GM12878 (cell line): ENCODE measurements at regions not wholly inside any gene's neighbourhood (a gene's known extent, or its start where the extent isn't known, plus 50 kb on each side); places are given as distances from the start of the nearest gene placed in this dataset.

Source experiments
- BACH1 ChIP-seq: fragments of 450-650 bp; IDR thresholded peaks from 2 replicates; pipeline ENCODE4 v1.6.1; 2017; ENCODE audit warnings: mild to moderate bottlenecking, borderline replicate concordance
- EZH2 ChIP-seq: IDR thresholded peaks from 2 replicates; pipeline ENCODE4 v1.6.1; 2012; ENCODE audit warnings: low read depth, mild to moderate bottlenecking, control low read depth, inconsistent platforms, low read length, borderline replicate concordance; ENCODE audit not compliant: control insufficient read depth
- HDAC2 ChIP-seq: fragments of 200-600 bp; sonication (generic); IDR thresholded peaks from 2 replicates; pipeline ENCODE4 v1.6.1; 2017
- IRF3 ChIP-seq: fragments of 450-650 bp; IDR thresholded peaks from 2 replicates; pipeline ENCODE4 v1.6.1; 2014; ENCODE audit warnings: mild to moderate bottlenecking
- JUND ChIP-seq: IDR thresholded peaks from 2 replicates; pipeline ENCODE4 v1.6.1; 2012; ENCODE audit warnings: low read depth, mild to moderate bottlenecking, low read length, improper control_type of control experiment, moderate library complexity
- MEF2A ChIP-seq: IDR thresholded peaks from 2 replicates; pipeline ENCODE4 v1.6.1; 2011; ENCODE audit warnings: low read depth, mild to moderate bottlenecking, low read length, moderate library complexity; ENCODE audit not compliant: insufficient read depth
- MEF2B ChIP-seq: fragments of 450-650 bp; IDR thresholded peaks from 2 replicates; pipeline ENCODE4 v1.6.1; 2018; ENCODE audit warnings: mild to moderate bottlenecking, moderate library complexity; ENCODE audit not compliant: partially characterized antibody, poor library complexity, severe bottlenecking
- NBN ChIP-seq: fragments of 450-650 bp; IDR thresholded peaks from 2 replicates; pipeline ENCODE4 v1.6.1; 2016
- NRF1 ChIP-seq: conservative IDR thresholded peaks from 2 replicates; pipeline ENCODE4 v1.6.1; 2011; ENCODE audit warnings: mild to moderate bottlenecking, low read depth, low read length, improper control_type of control experiment
- POLR2AphosphoS5 ChIP-seq: IDR thresholded peaks from 2 replicates; pipeline ENCODE4 v1.6.1; 2011; ENCODE audit warnings: mild to moderate bottlenecking, low read length, inconsistent platforms
- RFX5 ChIP-seq: IDR thresholded peaks from 2 replicates; pipeline ENCODE4 v1.6.1; 2011; ENCODE audit warnings: low read depth, low read length, improper control_type of control experiment
- SMARCA5 ChIP-seq: fragments of 450-650 bp; IDR thresholded peaks from 2 replicates; pipeline ENCODE4 v1.6.1; 2017; ENCODE audit warnings: mild to moderate bottlenecking
- TF ChIP-seq, protein P1 (sequence below): fragments of 450-650 bp; IDR thresholded peaks from 2 replicates; pipeline ENCODE4 v1.6.1; 2018; ENCODE audit warnings: mild to moderate bottlenecking, low read depth, moderate library complexity; ENCODE audit not compliant: partially characterized antibody
- TF ChIP-seq, protein P2 (sequence below): fragments of 450-650 bp; IDR thresholded peaks from 2 replicates; pipeline ENCODE4 v1.6.1; 2017; ENCODE audit warnings: mild to moderate bottlenecking
- TF ChIP-seq, protein P3 (sequence below): IDR thresholded peaks from 2 replicates; pipeline ENCODE4 v1.6.1; 2012; ENCODE audit warnings: low read depth, low read length, improper control_type of control experiment
- TF ChIP-seq, protein P4 (sequence below): IDR thresholded peaks from 2 replicates; pipeline ENCODE4 v1.6.1; 2012; ENCODE audit warnings: low read depth, low read length, improper control_type of control experiment
- TF ChIP-seq, protein P5 (sequence below): IDR thresholded peaks from 2 replicates; pipeline ENCODE4 v1.6.1; 2012; ENCODE audit warnings: improper control_type of control experiment, low read depth, low read length; ENCODE audit not compliant: insufficient replicate concordance

DNA sequence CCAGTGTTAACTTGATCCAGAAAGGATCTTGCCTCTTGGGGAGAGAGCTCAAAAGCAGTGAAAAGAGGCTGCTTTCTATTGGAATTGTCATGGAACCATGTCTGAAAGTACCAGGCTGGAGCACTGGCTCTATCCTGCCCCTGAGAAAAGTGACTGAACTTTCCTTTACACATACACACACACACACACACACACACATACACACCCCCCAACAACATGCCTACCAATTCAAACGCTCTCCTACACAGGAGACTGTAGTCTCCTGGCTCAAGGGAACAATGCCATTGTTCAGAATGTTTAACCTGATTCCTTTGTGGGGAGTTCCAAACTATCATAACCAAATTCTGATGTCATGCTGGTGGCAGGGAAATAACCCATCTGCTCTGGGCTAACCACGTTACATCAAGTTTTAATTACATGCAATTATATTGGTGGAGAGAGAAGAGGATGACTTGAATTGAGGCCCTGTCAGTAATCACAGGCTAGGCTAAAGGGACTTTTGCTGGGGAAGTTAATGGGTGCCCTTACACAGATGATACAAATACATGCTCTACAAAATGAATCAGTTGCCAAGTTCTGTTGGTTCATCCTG lies 52.3 kb upstream of the DUSP10 start (continued):
- TF ChIP-seq BACH1 (peak; percentile 75; the same call in 1 of the 2 replicates), MEF2A (peak; percentile 54; the same call in 1 of the 2 replicates), SMARCA5 (peak; percentile 92), MEF2B (peak; percentile 68), NBN (peak; percentile 92), RFX5 (no peak), JUND (no peak; the same call in 1 of the 2 replicates), POLR2AphosphoS5 (peak; percentile 78), EZH2 (no peak), IRF3 (no peak), HDAC2 (no peak), NRF1 (no peak)
- TF ChIP-seq, protein P1, sequence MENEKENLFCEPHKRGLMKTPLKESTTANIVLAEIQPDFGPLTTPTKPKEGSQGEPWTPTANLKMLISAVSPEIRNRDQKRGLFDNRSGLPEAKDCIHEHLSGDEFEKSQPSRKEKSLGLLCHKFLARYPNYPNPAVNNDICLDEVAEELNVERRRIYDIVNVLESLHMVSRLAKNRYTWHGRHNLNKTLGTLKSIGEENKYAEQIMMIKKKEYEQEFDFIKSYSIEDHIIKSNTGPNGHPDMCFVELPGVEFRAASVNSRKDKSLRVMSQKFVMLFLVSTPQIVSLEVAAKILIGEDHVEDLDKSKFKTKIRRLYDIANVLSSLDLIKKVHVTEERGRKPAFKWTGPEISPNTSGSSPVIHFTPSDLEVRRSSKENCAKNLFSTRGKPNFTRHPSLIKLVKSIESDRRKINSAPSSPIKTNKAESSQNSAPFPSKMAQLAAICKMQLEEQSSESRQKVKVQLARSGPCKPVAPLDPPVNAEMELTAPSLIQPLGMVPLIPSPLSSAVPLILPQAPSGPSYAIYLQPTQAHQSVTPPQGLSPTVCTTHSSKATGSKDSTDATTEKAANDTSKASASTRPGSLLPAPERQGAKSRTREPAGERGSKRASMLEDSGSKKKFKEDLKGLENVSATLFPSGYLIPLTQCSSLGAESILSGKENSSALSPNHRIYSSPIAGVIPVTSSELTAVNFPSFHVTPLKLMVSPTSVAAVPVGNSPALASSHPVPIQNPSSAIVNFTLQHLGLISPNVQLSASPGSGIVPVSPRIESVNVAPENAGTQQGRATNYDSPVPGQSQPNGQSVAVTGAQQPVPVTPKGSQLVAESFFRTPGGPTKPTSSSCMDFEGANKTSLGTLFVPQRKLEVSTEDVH, result no peak
- TF ChIP-seq, protein P2, sequence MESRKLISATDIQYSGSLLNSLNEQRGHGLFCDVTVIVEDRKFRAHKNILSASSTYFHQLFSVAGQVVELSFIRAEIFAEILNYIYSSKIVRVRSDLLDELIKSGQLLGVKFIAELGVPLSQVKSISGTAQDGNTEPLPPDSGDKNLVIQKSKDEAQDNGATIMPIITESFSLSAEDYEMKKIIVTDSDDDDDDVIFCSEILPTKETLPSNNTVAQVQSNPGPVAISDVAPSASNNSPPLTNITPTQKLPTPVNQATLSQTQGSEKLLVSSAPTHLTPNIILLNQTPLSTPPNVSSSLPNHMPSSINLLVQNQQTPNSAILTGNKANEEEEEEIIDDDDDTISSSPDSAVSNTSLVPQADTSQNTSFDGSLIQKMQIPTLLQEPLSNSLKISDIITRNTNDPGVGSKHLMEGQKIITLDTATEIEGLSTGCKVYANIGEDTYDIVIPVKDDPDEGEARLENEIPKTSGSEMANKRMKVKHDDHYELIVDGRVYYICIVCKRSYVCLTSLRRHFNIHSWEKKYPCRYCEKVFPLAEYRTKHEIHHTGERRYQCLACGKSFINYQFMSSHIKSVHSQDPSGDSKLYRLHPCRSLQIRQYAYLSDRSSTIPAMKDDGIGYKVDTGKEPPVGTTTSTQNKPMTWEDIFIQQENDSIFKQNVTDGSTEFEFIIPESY, result no peak
- TF ChIP-seq, protein P3, sequence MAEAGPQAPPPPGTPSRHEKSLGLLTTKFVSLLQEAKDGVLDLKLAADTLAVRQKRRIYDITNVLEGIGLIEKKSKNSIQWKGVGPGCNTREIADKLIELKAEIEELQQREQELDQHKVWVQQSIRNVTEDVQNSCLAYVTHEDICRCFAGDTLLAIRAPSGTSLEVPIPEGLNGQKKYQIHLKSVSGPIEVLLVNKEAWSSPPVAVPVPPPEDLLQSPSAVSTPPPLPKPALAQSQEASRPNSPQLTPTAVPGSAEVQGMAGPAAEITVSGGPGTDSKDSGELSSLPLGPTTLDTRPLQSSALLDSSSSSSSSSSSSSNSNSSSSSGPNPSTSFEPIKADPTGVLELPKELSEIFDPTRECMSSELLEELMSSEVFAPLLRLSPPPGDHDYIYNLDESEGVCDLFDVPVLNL, result no peak
- TF ChIP-seq, protein P4, sequence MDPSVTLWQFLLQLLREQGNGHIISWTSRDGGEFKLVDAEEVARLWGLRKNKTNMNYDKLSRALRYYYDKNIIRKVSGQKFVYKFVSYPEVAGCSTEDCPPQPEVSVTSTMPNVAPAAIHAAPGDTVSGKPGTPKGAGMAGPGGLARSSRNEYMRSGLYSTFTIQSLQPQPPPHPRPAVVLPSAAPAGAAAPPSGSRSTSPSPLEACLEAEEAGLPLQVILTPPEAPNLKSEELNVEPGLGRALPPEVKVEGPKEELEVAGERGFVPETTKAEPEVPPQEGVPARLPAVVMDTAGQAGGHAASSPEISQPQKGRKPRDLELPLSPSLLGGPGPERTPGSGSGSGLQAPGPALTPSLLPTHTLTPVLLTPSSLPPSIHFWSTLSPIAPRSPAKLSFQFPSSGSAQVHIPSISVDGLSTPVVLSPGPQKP, result no peak
- TF ChIP-seq, protein P5, sequence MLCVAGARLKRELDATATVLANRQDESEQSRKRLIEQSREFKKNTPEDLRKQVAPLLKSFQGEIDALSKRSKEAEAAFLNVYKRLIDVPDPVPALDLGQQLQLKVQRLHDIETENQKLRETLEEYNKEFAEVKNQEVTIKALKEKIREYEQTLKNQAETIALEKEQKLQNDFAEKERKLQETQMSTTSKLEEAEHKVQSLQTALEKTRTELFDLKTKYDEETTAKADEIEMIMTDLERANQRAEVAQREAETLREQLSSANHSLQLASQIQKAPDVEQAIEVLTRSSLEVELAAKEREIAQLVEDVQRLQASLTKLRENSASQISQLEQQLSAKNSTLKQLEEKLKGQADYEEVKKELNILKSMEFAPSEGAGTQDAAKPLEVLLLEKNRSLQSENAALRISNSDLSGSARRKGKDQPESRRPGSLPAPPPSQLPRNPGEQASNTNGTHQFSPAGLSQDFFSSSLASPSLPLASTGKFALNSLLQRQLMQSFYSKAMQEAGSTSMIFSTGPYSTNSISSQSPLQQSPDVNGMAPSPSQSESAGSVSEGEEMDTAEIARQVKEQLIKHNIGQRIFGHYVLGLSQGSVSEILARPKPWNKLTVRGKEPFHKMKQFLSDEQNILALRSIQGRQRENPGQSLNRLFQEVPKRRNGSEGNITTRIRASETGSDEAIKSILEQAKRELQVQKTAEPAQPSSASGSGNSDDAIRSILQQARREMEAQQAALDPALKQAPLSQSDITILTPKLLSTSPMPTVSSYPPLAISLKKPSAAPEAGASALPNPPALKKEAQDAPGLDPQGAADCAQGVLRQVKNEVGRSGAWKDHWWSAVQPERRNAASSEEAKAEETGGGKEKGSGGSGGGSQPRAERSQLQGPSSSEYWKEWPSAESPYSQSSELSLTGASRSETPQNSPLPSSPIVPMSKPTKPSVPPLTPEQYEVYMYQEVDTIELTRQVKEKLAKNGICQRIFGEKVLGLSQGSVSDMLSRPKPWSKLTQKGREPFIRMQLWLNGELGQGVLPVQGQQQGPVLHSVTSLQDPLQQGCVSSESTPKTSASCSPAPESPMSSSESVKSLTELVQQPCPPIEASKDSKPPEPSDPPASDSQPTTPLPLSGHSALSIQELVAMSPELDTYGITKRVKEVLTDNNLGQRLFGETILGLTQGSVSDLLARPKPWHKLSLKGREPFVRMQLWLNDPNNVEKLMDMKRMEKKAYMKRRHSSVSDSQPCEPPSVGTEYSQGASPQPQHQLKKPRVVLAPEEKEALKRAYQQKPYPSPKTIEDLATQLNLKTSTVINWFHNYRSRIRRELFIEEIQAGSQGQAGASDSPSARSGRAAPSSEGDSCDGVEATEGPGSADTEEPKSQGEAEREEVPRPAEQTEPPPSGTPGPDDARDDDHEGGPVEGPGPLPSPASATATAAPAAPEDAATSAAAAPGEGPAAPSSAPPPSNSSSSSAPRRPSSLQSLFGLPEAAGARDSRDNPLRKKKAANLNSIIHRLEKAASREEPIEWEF, result peak; percentile 32
